GM12892 (cell line): ENCODE measurements at regions not wholly inside any gene's neighbourhood (a gene's known extent, or its start where the extent isn't known, plus 50 kb on each side); places are given as distances from the start of the nearest gene placed in this dataset.

Experiments
- POLR2A ChIP-seq: IDR thresholded peaks from 2 replicates; pipeline ENCODE4 v1.6.1; 2011; ENCODE audit warnings: low read depth, low read length, control low read depth
- POLR2AphosphoS5 ChIP-seq: IDR thresholded peaks from 2 replicates; pipeline ENCODE4 v1.6.1; 2011; ENCODE audit warnings: low read depth, low read length, control low read depth
- TAF1 ChIP-seq: IDR thresholded peaks from 2 replicates; pipeline ENCODE4 v1.6.1; 2011; ENCODE audit warnings: low read depth, mild to moderate bottlenecking, control low read depth, low read length, borderline replicate concordance

- no peak for TF ChIP-seq POLR2A
- TF ChIP-seq POLR2AphosphoS5 = no peak
- TF ChIP-seq TAF1 = no peak
These were observed 90.0 kb upstream of the IGFBP3 start for GRCh38 chr7:46011059-46011458.
